ENCODE measurements at regions not wholly inside any gene's neighbourhood (a gene's known extent, or its start where the extent isn't known, plus 50 kb on each side); places are given as distances from the start of the nearest gene placed in this dataset.
"Not testable (repeated sequence)": the region's sequence is repeated elsewhere in the genome, so short reads cannot be mapped to it uniquely, and the experiment has no call there.

- TF ChIP-seq EZH2phosphoT487 (IDR thresholded peaks at IDR 0.05) (no peak), CTCF (IDR thresholded peaks at IDR 0.05) (no peak), EZH2 (IDR thresholded peaks at IDR 0.05) (no peak)
- H3K36me3 ChIP-seq = peaks cover 8% of the 10 kb centered on the region
- H3K4me1 ChIP-seq = no peaks in the 10 kb centered on the region
- H3F3A ChIP-seq (ENCODE audit: low read depth) = no peaks in the 10 kb centered on the region
- peaks cover 2% of the 10 kb centered on the region for H3K27me3 Mint-ChIP-seq (ENCODE audit: insufficient read depth, low read depth)
- peaks cover 53% of the 10 kb centered on the region for H3K9me3 Mint-ChIP-seq
- no peak overlapping the region for H3K4me3 ChIP-seq
- H2AFZ ChIP-seq (replicated peaks) = no peak overlapping the region
- no peaks in the 10 kb centered on the region for H3K27me3 ChIP-seq
- peaks cover 8% of the 10 kb centered on the region for H3K9me3 ChIP-seq (ENCODE audit: low read depth)
- H3K27ac ChIP-seq = no peak overlapping the region
- no peaks in the 10 kb centered on the region for H3K79me2 ChIP-seq (ENCODE audit: low read depth)
- no peaks in the 10 kb centered on the region for H4K20me1 ChIP-seq (ENCODE audit: low read depth)
- no peak overlapping the region for H3K4me2 ChIP-seq
- peaks cover 7% of the 10 kb centered on the region for H3K36me3 Mint-ChIP-seq
- no peak overlapping the region for H3K9ac ChIP-seq
- no peak overlapping the region for H3K27ac Mint-ChIP-seq
- no peaks in the 10 kb centered on the region for H3K4me1 Mint-ChIP-seq
- H3K4me3 Mint-ChIP-seq = no peak overlapping the region
- DNase-seq (ENCODE audit: low spot score) = no peak
Measured at GRCh38 chr15:81921163-81921562, 124.7 kb downstream of the MEX3B start.

GRCh38 chr15:81918767-81919166 is 127.1 kb downstream of the MEX3B start:
- H3K4me2 ChIP-seq; H3K9me3 ChIP-seq (ENCODE audit: low read depth); H3K9ac ChIP-seq; H3K27ac ChIP-seq; H2AFZ ChIP-seq (replicated peaks); H3K36me3 ChIP-seq; H3K4me3 Mint-ChIP-seq; H3F3A ChIP-seq (ENCODE audit: low read depth); H4K20me1 ChIP-seq (ENCODE audit: low read depth); H3K79me2 ChIP-seq (ENCODE audit: low read depth); H3K36me3 Mint-ChIP-seq; H3K27me3 ChIP-seq; H3K27me3 Mint-ChIP-seq (ENCODE audit: insufficient read depth, low read depth); DNase-seq (ENCODE audit: low spot score); H3K4me1 Mint-ChIP-seq; H3K4me3 ChIP-seq; H3K27ac Mint-ChIP-seq; H3K4me1 ChIP-seq: not testable (repeated sequence)
- peaks cover 48% of the 10 kb centered on the region for H3K9me3 Mint-ChIP-seq

GRCh38 chr15:81916451-81916850 is 129.4 kb downstream of the MEX3B start:
- DNase-seq (ENCODE audit: low spot score) = no peak
- no peak overlapping the region for H3K27ac Mint-ChIP-seq
- no peaks in the 10 kb centered on the region for H4K20me1 ChIP-seq (ENCODE audit: low read depth)
- H2AFZ ChIP-seq (replicated peaks) = no peak overlapping the region
- no peak overlapping the region for H3K27ac ChIP-seq
- H3F3A ChIP-seq (ENCODE audit: low read depth) = no peaks in the 10 kb centered on the region
- H3K79me2 ChIP-seq (ENCODE audit: low read depth) = no peaks in the 10 kb centered on the region
- TF ChIP-seq EZH2phosphoT487 (IDR thresholded peaks at IDR 0.05) (no peak), CTCF (IDR thresholded peaks at IDR 0.05) (no peak), EZH2 (IDR thresholded peaks at IDR 0.05) (no peak)
- H3K36me3 ChIP-seq = peaks cover 8% of the 10 kb centered on the region
- peaks cover 13% of the 10 kb centered on the region for H3K4me1 ChIP-seq
- peaks cover 4% of the 10 kb centered on the region for H3K27me3 Mint-ChIP-seq (ENCODE audit: insufficient read depth, low read depth)
- peaks cover 7% of the 10 kb centered on the region for H3K36me3 Mint-ChIP-seq
- no peak overlapping the region for H3K4me2 ChIP-seq
- H3K9me3 Mint-ChIP-seq = peaks cover 46% of the 10 kb centered on the region
- no peak overlapping the region for H3K4me3 Mint-ChIP-seq
- H3K27me3 ChIP-seq = no peaks in the 10 kb centered on the region
- H3K4me3 ChIP-seq = no peak overlapping the region
- H3K4me1 Mint-ChIP-seq = peaks cover 7% of the 10 kb centered on the region
- H3K9ac ChIP-seq = no peak overlapping the region
- H3K9me3 ChIP-seq (ENCODE audit: low read depth) = peaks cover 8% of the 10 kb centered on the region

GRCh38 chr15:81915990-81916389 is 129.8 kb downstream of the MEX3B start:
- Mint-ChIP-seq H3K4me3 (no peak overlapping the region), H3K9me3 (peaks cover 42% of the 10 kb centered on the region), H3K27ac (no peak overlapping the region), H3K36me3 (peaks cover 7% of the 10 kb centered on the region), H3K27me3 (ENCODE audit: insufficient read depth, low read depth) (peaks cover 4% of the 10 kb centered on the region), H3K4me1 (peaks cover 7% of the 10 kb centered on the region)
- H3K4me3 ChIP-seq = no peak overlapping the region
- H3K27ac ChIP-seq = no peak overlapping the region
- no peaks in the 10 kb centered on the region for H3K27me3 ChIP-seq
- no peak for TF ChIP-seq EZH2phosphoT487 (IDR thresholded peaks at IDR 0.05)
- TF ChIP-seq CTCF (IDR thresholded peaks at IDR 0.05) = no peak
- no peak for TF ChIP-seq EZH2 (IDR thresholded peaks at IDR 0.05)
- H3K79me2 ChIP-seq (ENCODE audit: low read depth) = no peaks in the 10 kb centered on the region
- H3K9me3 ChIP-seq (ENCODE audit: low read depth) = peaks cover 8% of the 10 kb centered on the region
- H3K36me3 ChIP-seq = peaks cover 8% of the 10 kb centered on the region
- H3K9ac ChIP-seq = no peak overlapping the region
- peaks cover 18% of the 10 kb centered on the region for H3K4me1 ChIP-seq
- no peak overlapping the region for H2AFZ ChIP-seq (replicated peaks)
- H4K20me1 ChIP-seq (ENCODE audit: low read depth) = no peaks in the 10 kb centered on the region
- no peak for DNase-seq (ENCODE audit: low spot score)
- no peaks in the 10 kb centered on the region for H3F3A ChIP-seq (ENCODE audit: low read depth)
- no peak overlapping the region for H3K4me2 ChIP-seq

Data from neural progenitor cell (in vitro differentiated cells).